ENCODE measurements at regions not wholly inside any gene's neighbourhood (a gene's known extent, or its start where the extent isn't known, plus 50 kb on each side); places are given as distances from the start of the nearest gene placed in this dataset.

- TF ChIP-seq BCL11A (IDR thresholded peaks at IDR 0.05; ENCODE audit: low read depth, low read length) (no peak), ATF2 (IDR thresholded peaks at IDR 0.05; ENCODE audit: low read length) (no peak)
These were observed 355.8 kb upstream of the VSTM2A start (continued) for GRCh38 chr7:54186336-54186735.

- Histone ChIP-seq H3K27ac (ENCODE audit: control insufficient read depth, insufficient read depth) (no peak overlapping the region), H3K4me3 (no peak overlapping the region), H3K79me2 (ENCODE audit: control insufficient read depth, insufficient read depth, low read length) (no peaks in the 10 kb centered on the region), H3K9me3 (replicated peaks; ENCODE audit: control insufficient read depth, insufficient read depth, low read length) (no peaks in the 10 kb centered on the region), H3K4me1 (ENCODE audit: control insufficient read depth, insufficient read depth, low read length) (no peaks in the 10 kb centered on the region), H4K20me1 (ENCODE audit: control insufficient read depth, insufficient read depth) (no peaks in the 10 kb centered on the region), H3K36me3 (ENCODE audit: control insufficient read depth in 2 of 2, insufficient read depth in 2 of 2, low read length in 1 of 2) (no peaks in the 10 kb centered on the region), H3K9ac (ENCODE audit: control insufficient read depth, insufficient read depth, low read length) (no peak overlapping the region), H2AFZ (ENCODE audit: control insufficient read depth, low read depth, low read length) (no peak overlapping the region), H3K4me2 (ENCODE audit: control insufficient read depth, insufficient read depth) (no peak overlapping the region), H3K27me3 (replicated peaks in 1 of 2; ENCODE audit: control insufficient read depth in 2 of 2, insufficient read depth in 2 of 2, low read length in 1 of 2) (no peaks in the 10 kb centered on the region)
- ChIA-PET RAD21 (ENCODE audit: unreplicated experiment) (no interaction called here), SMC1A (ENCODE audit: uncharacterized antibody, unreplicated experiment) (no interaction called here), POLR2A (no interaction called here), CTCF (interaction anchor here (0.6 kb wide), 1 partner anchor 365 kb away, joined by 4 read pairs; no protein-coding TSS in a partner anchor)
- TF ChIP-seq SKIL (IDR thresholded peaks at IDR 0.05; ENCODE audit: low read depth, poor library complexity, severe bottlenecking): no peak
- TF ChIP-seq KAT2A (conservative IDR thresholded peaks at IDR 0.05; ENCODE audit: control insufficient read depth, low read depth, low read length): no peak
- no peak for TF ChIP-seq SP1 (IDR thresholded peaks at IDR 0.05; ENCODE audit: low read depth, low read length)
- no peak for TF ChIP-seq NR2C2 (IDR thresholded peaks at IDR 0.05; ENCODE audit: borderline replicate concordance, control insufficient read depth, insufficient read length, low read depth)
- TF ChIP-seq PAX8 (IDR thresholded peaks at IDR 0.05): no peak
- TF ChIP-seq FOXK2 (IDR thresholded peaks at IDR 0.05): no peak
- no peak for TF ChIP-seq YY1 (IDR thresholded peaks at IDR 0.05; ENCODE audit: low read depth, low read length)
- TF ChIP-seq SIX5 (IDR thresholded peaks at IDR 0.05; ENCODE audit: low read depth, low read length, severe bottlenecking): no peak
- no peak for TF ChIP-seq HDAC6 (IDR thresholded peaks at IDR 0.05; ENCODE audit: unreplicated experiment)
- DNase-seq (ENCODE audit: low read depth, low spot score): no peak
- no peak for ATAC-seq
- in situ Hi-C loops (cut with MboI) (no loop called here), intact Hi-C loops (cut with micrococcal nuclease; ENCODE audit: unreplicated experiment) (no loop called here)
- no TSS peak for BruUV-seq (replicated peaks)
- no peak for FAIRE-seq
- WGBS (ENCODE audit: insufficient coverage, insufficient replicate concordance, low lambda C conversion rate, missing lambda C conversion rate): 12% methylated on average over 8 of the region's 8 CpGs
These were observed 354.1 kb upstream of the VSTM2A start for GRCh38 chr7:54187886-54188685.

Data from GM12878 (cell line).